HG03064 (cell line): ENCODE measurements at regions not wholly inside any gene's neighbourhood (a gene's known extent, or its start where the extent isn't known, plus 50 kb on each side); places are given as distances from the start of the nearest gene placed in this dataset.

Experiments used
- ATAC-seq: cut with Tn5 transposase; IDR thresholded peaks from one replicate; pipeline ENCODE4 v1.9.1; 2021; ENCODE audit warnings: low read depth; ENCODE audit not compliant: unreplicated experiment

DNA sequence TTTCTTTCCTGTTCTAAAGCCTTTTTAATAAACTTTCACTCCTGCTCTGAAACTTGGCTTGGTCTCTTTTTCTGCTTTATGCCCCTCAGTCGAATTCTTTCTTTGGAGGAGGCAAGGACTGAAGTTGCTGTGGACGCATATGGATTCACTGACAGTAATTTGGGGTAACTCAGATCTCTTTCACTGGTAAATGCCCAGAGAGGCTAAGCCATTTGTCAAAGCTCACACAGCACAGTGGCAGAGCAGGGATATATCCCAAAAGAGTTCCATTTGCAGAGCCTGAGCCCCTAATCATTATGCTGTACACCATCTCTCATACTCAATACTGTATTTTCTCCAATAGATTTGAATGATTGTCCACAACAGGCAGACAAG is 72.3 kb upstream of the GALNT15 start:
- no peak for ATAC-seq

DNA sequence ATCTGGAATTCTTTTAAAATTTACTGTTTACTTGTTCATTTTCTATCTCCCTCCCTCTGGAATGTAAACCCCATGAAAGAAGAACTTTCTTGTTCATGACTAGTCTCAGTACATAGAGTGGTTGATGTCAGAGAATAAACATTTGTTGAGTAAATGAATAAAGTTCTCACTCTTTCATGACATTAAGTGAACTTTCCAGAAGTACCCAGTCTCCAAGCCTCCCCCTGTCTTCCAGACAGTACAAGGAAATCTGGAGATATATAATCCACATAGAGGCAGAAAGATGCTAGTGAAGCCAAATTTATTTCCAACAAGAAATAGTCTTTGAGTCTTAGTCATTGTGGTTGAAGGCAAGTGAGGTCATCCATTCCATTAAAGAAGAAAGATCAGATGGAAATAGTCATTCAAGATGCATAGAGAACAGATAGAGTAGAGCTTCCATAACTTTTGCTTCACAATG is 71.5 kb upstream of the GALNT15 start:
- ATAC-seq, result no peak

DNA sequence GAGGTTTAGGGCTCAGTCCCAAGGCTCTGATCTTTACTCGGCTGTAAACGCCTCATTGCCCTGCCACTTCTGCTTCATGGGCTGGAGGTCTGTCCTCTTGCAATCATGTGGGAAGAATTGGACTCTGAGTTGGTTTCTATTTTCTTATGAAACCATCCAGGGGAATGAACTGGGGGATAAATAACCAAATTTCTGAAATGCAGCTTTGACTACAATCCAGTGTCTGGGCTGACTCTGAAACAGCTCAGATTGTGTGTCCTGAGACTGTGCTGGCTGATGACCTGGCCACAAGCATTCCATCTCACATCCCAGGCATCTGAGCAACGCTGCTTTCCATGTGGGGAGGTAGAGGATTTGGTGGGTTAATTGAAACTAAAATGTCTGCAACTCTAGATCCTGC is 71.0 kb upstream of the GALNT15 start:
- no peak for ATAC-seq

DNA sequence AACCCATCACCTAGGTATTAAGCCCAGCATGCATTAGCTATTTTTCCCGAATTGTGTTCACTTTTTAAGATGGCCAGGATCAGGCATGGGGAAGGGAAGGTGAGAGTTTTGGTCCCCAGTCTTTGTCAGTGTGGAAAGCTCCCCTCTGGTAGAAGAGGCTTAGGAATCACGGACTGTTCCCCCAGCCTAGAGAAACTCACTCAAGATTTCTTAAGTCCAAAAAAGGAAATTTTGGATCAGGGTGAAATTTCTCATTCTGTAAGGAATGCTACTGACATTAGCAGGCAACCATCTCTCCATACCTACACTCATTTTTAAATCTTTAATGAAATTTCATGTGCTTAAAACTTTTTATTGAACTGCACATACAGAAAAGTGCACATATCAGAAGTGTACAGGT is 70.3 kb upstream of the GALNT15 start:
- ATAC-seq, result no peak

DNA sequence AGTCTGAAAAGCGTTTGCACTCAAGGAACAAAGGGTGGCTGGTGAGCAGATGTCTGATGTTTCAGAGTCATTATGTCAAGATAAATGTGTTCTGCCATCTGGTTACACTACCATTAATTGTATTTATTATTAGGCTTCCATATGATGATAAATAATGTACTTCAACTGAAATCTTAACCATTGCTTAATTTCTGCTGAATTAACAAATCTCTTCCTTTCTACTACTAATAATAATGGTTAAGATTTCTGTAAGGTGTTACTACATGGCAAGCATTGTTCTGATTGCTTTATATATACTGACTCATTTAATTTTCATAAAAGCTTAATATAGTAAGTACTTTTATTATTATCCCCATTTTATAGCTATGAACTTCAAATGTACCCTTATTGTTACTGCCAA is 68.4 kb upstream of the GALNT15 start:
- no peak for ATAC-seq

DNA sequence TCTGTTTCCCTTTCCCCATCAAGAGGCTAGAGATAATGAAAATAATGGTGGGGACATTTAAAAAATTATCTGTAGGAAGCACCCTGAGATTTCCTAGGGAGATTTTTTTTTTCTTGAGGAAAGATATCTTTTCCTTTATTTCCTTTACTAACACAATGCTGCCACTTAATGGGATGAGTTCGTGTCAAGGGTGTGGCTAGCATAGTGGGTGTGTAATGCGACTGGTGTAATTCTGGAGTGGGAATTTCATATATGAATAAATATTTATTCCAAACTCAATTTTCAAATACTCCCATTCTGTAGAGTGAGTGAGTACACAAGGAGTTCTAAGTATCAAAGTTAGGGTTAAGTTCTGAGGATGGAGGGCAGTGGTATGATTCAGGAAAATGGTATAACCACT is 66.1 kb upstream of the GALNT15 start:
- no peak for ATAC-seq

DNA sequence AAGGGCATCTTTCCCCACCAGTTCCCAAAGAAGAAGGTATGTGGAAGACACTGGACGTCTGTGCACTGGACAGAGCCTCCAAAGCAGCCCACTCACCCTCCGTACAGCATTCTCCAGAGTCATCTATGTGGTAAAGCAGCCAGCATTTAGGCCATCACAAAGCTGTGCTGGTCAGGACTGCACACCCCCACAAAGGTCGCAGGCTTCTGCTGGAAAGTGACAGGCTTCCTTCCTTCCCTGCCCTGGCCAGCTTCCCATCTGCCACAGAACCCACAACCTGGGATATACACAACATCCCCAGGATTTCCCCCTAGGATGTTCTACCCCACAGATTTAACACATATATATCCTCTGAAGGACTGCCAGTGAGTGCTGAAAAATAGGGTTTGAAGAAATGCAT is 64.6 kb upstream of the GALNT15 start:
- no peak for ATAC-seq

DNA sequence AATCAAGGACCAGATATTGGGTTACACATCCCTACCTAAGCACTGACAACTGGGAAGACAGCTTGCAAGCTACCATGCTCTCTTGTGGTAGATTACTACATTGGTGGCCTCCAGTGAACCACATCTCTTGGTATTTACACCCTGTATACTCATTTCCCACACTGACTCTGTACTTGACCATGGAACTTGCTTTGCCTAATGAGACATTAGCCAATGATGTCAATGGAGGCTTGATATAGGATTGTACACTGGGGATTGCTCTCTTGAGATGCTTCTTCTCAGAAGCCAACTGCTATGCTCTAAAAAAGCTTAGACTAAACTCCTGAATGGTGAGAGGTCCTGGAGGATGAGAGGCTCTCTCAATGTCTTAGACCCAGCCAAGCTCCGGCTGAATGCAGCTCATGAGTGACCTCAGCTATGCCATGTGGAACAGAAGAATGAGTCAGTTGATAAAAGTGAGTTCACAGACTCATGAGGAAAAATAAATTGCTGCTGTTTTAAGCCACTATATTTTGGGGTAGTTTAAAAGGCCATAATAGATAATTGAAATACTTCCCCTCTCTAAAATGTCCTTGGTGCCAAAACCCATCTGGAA is 61.5 kb upstream of the GALNT15 start:
- no peak for ATAC-seq

DNA sequence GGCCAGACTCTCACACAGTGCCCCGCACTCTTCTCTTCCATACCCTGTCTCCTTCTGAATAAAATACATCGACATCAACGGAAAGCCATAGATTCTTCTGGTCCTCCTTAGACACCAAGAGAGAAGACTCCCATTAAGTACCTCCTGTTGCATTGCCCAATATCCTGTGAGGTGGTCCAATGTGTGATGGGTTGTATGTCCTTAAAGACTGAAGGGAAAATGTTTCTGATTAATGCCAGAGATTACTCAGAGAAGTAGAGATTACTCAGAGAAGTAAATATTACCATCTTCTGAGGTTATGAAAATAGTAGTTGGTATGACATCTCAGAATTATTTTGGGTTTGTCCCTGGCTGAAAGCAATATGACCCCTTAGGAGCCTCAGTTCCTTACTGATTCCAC is 60.8 kb upstream of the GALNT15 start:
- no peak for ATAC-seq

DNA sequence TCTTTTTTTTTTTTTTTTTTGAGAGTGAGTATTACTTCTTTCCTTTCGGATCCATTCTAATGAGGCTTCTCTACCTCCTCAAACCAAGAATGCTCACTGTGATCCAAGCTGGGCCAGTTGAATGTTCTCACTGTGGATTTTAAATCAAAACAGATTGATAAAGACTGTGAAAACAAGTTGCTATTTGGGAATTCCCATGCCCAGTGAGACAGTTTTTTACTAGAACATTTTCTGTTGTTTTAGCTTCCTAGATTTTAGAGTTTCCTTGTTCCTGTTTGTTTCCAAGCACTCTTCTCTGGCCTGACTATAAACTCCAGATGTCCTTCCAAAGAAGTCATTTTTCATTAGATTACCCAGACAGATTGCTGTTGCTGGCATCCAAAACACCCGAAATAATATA is 60.1 kb upstream of the GALNT15 start:
- ATAC-seq, result no peak

DNA sequence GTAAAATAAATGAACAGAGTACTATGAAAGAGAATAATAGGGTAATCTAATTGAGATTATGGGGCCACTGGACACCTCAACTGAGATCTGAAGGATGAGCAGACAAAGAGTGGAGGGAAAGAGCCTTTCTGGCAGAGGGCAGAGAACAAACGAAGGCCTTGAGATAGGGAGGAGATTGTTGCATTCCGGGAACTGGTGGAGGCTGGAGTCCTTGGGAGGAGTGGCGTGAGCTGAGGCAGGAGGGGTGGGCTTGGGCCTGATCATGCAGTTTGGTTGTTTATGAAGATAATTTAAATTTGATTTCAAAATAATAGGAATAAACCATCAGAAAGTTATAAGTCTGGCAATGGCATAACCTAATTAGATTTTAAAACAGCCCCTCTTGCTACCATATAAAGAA is 59.5 kb upstream of the GALNT15 start:
- ATAC-seq, result no peak

DNA sequence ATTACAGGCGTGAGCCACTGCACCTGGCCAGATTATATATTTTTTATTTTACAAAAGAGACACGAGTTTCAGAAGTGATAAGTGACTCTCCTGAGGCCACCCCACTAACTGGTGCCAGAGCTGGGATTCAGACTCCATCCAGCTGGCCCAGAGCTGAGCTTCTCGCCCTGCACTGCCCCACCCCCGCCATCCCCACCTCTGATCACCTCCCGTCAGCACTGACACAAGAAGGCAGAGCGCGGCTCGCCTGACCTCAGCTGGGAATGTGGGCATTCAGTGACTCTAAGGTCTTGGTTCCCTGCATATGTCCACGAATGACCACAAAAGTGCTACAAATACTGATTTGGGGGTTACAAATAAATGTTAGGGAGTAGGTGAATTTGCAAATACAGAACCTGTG is 56.1 kb upstream of the GALNT15 start:
- ATAC-seq, result no peak

DNA sequence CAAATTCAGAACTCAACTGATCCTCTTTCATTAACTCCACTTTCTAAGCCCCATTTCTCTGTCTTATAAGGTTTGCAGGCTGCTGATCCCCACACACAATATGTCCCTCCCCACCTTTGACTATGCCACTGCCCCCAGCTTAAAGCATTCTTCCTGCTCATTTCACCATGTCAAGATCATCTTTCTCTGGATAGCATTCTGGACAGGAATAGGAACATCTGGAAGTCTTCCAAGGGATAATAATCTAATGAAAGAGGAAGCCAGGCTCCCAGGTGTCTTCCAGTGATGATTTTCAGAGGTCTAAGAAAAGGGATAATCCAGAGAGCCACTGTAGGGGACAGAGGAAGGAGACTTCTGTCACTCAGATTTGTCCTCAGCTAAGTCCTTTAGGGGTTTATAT is 54.6 kb upstream of the GALNT15 start:
- ATAC-seq, result no peak

DNA sequence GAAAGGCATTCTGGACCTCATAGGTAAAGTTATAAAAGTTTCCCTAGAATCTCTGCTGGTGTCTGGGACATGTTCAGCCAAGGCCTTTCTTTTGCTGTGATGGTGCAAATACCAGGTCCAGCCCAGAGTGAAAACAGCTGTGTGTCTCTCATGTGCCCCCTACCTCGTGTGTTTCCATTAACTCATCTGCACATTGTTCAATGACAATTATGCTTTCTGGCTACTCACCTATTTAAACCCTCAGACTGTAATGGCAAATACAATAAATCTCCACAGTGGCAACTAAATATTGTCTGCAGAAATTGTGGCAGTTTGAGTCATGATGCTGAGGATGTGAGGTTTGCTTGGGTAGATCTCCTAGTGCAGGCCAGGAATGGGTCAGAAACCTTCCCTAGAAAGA is 53.1 kb upstream of the GALNT15 start:
- no peak for ATAC-seq

DNA sequence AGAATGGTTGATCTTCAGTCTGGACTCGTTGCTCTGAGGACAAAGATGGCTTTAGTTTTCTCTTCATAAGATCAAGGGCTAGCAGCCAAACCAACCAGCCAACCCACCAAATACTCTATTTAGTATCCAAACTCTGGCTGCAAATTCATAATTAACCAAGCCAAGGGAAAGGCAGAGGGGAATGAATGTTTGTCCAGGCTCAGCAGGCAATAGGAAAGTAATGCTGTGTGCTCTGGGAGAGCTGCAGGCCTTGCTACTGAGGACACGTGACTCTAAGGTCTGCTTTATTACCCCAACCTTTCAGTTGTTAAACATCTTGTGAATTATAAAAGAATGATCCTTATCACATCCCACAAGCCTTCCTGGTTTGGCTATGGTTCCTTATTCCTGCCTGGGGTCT is 52.3 kb upstream of the GALNT15 start:
- no peak for ATAC-seq

DNA sequence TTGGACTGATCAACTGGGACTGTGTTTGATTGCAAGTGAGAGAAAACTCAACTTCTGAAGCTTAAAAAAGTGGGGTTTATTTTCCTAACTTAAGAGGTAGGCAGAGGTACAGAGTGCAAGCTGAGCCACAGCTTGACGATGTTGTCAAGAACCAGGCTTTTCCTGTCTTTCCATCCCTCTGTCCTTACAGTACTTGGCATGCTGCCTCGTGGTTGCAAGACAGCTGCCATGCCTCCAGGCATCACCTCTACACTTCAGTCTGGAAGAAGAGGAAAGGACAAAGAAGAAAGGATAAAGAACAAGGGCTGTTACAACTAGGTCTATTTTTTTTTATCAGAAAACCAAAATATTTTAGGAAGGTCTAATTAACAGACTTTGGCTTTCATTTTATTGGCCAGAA is 51.8 kb upstream of the GALNT15 start:
- no peak for ATAC-seq

DNA sequence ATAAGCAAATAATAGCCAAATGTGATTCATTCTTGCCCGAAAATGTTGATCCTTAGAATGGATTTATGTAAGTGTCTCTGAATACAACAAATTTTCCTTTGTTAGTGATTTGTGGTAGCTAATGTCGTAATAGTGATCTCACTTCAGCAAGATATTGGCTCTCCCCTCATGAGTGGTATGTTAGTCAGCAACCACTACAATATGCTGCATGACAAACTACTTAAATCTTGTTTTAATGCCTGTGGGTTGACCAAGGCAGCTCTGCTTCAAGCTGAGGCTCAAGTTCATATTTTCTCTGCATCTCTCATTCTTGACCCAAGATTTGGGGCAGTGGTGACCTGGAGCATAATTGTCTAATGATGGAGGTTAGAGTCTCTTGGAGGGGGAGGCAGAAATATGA is 49.8 kb upstream of the GALNT15 start:
- ATAC-seq, result no peak
